Activated T-cell treated with anti-CD3 and anti-CD28 coated beads, Interleukin-2, amount 50 U/mL, for 72 hours (primary cell): ENCODE measurements at regions not wholly inside any gene's neighbourhood (a gene's known extent, or its start where the extent isn't known, plus 50 kb on each side); places are given as distances from the start of the nearest gene placed in this dataset.
"Not testable (repeated sequence)": the region's sequence is repeated elsewhere in the genome, so short reads cannot be mapped to it uniquely, and the experiment has no call there.

ENCODE experiments used
- ATAC-seq, 2 donors: fragments of 150-1000 bp; cut with Tn5 transposase; replicated peaks in 1 of 2; 2 replicates each; pipeline ENCODE4 v1.10.0; 2021; ENCODE audit warnings: moderate library complexity in 2 of 2, mild to moderate bottlenecking in 1 of 2
- DNase-seq, 2 donors: peaks; one replicate each; pipeline ENCODE4 v3.0.0; 2021 to 2022; ENCODE audit warnings: mixed read lengths in 1 of 2
- H3K27ac Mint-ChIP-seq: one replicate; pipeline ENCODE4 v1.8.0; 2022; ENCODE audit warnings: mild to moderate bottlenecking, moderate library complexity, mixed read lengths
- H3K27me3 Mint-ChIP-seq: one replicate; pipeline ENCODE4 v1.8.0; 2022; ENCODE audit warnings: low read depth, mixed read lengths
- H3K36me3 Mint-ChIP-seq, 2 donors: one replicate each; pipeline ENCODE4 v1.8.0; 2022; ENCODE audit warnings: mixed read lengths in 2 of 2, mild to moderate bottlenecking in 1 of 2; ENCODE audit not compliant: insufficient read depth in 2 of 2
- H3K4me1 Mint-ChIP-seq: one replicate; pipeline ENCODE4 v1.8.0; 2022; ENCODE audit warnings: low read depth, mixed read lengths
- H3K4me3 Mint-ChIP-seq, 2 donors: one replicate each; pipeline ENCODE4 v1.8.0; 2022; ENCODE audit warnings: mild to moderate bottlenecking in 2 of 2, mixed read lengths in 2 of 2, moderate library complexity in 2 of 2
- H3K9me3 Mint-ChIP-seq, 2 donors: one replicate each; pipeline ENCODE4 v1.8.0; 2022; ENCODE audit warnings: mixed read lengths in 2 of 2

DNA sequence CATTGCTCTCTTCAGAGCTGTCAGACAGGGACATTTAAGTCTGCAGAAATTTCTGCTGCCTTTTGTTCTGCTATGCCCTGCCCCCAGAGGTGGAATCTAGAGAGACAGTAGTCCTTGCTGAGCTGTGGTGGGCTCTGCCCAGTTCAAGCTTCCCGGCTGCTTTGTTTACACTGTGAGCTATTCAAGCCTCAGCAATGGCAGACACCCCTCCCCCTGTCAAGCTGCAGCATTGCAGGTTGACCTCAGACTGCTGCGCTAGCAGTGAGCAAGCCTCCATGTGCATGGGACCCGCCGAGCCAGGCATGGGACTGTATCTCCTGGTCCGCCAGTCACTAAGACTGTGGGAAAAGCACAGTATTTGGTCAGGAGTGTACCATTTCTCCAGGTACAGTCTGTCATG is 53.6 kb upstream of the MAPK10 start:
- H3K36me3 Mint-ChIP-seq, H3K27me3 Mint-ChIP-seq, ATAC-seq, H3K4me1 Mint-ChIP-seq, H3K4me3 Mint-ChIP-seq, DNase-seq, H3K27ac Mint-ChIP-seq: not testable (repeated sequence)
- H3K9me3 Mint-ChIP-seq, result peaks cover 5 to 10% of the 10 kb centered on the region in 2 donors

DNA sequence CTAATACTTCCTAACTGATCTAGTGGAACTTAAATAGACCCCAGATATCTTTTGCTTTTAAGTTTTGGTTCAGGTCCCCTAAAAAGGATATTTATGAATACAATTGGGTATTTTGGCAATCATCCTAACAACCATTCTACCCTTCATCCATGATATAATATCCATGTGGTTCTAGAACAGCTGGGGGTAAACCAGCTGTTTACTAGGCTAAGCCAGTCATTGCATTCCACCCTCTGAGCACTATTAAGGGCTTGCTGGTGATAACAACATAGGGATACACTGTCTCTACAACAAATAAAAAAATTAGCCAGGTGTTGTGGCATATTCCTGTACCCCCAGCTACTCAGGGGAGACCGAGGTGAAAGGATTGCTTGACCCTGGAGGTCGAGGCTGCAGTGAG is 54.8 kb upstream of the MAPK10 start:
- DNase-seq (no peak), ATAC-seq (no peak)
- no peak overlapping the region for H3K27ac Mint-ChIP-seq
- H3K4me1 Mint-ChIP-seq, result no peaks in the 10 kb centered on the region
- H3K4me3 Mint-ChIP-seq, result no peak overlapping the region
- H3K36me3 Mint-ChIP-seq, result no peaks in the 10 kb centered on the region
- H3K9me3 Mint-ChIP-seq, result peaks cover 4 to 10% of the 10 kb centered on the region in 2 donors
- peaks cover 12% of the 10 kb centered on the region for H3K27me3 Mint-ChIP-seq

DNA sequence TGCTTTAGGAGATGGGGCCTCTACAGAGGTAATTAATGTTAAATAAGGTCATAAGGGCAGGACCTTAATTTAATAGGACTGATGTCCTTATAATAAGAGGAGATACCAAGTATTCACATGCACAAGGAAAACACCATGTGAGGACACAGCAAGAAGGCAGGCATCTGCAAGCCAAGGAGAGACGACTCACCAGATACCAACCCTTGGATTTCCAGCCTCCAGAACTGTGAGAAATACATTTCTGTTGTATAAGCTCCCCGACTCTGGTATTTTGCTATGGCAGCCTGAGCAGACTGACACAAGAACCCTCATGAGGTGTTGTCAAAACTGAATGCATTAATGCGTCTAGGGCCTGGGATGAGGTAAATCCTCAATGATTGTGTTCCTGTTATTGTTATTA is 56.2 kb upstream of the MAPK10 start:
- no peak overlapping the region for H3K27ac Mint-ChIP-seq
- H3K27me3 Mint-ChIP-seq, result peaks cover 6% of the 10 kb centered on the region
- peaks cover 4 to 7% of the 10 kb centered on the region in 2 donors for H3K9me3 Mint-ChIP-seq
- no peaks in the 10 kb centered on the region for H3K36me3 Mint-ChIP-seq
- no peak for DNase-seq
- no peak overlapping the region for H3K4me3 Mint-ChIP-seq
- no peak for ATAC-seq
- H3K4me1 Mint-ChIP-seq, result no peaks in the 10 kb centered on the region

DNA sequence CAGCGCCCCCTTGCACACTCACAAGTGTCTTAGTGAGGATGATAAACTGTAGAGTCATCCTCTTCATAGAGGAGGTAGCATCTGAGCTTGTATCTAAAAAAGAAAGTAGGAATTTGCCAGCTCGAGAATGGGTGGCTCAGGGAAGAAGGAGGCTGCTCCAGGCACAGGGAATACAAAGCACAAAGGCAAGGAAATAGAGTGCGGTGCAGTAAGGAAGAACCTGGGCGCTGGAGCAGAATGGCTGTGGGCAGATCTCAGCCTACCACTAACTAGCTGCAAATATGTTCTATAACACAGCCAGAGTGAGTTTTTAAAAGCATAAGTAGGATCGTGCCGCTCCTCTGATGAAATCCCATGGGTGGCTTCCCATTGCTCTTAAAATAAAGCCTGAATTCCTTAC is 61.6 kb upstream of the MAPK10 start:
- Mint-ChIP-seq H3K27me3 (peaks cover 5% of the 10 kb centered on the region), H3K27ac (no peak overlapping the region), H3K4me3 (no peak overlapping the region), H3K4me1 (no peaks in the 10 kb centered on the region), H3K9me3 (no peaks in the 10 kb centered on the region), H3K36me3 (no peaks in the 10 kb centered on the region)
- no peak for DNase-seq
- ATAC-seq, result no peak

DNA sequence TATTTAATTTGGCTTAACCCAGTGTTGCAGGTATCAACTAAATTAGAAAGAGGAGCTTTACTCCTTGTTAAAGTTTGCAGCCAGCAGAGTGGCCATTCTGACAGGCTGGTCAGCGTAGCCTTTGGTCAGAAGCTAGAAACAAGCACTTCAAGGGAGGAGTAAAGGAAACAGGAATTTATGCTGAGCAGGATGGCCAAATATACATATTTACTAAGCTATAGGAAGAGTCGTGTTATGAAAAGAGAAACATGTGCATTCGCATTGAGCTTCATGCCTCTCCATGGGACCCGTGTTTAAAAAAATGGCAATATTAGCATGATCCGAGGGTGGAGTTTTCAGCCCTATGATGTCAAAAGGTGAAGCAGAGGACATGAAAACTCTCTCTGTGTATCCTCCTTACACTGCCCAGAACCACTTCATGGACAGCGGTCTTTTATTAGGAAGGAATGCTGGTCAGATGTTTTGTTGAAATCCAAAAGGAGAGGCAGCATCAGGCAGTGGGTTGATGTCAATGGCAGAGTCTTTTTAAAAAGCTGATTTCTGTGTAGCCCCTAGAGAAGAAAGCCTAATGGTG is 71.8 kb upstream of the MAPK10 start:
- H3K9me3 Mint-ChIP-seq, result peaks cover 0 to 3% of the 10 kb centered on the region in 2 donors
- no peak overlapping the region for H3K27ac Mint-ChIP-seq
- H3K36me3 Mint-ChIP-seq, result no peaks in the 10 kb centered on the region
- ATAC-seq (no peak), DNase-seq (no peak)
- no peak overlapping the region for H3K4me3 Mint-ChIP-seq
- H3K27me3 Mint-ChIP-seq, result no peaks in the 10 kb centered on the region
- H3K4me1 Mint-ChIP-seq, result no peaks in the 10 kb centered on the region

DNA sequence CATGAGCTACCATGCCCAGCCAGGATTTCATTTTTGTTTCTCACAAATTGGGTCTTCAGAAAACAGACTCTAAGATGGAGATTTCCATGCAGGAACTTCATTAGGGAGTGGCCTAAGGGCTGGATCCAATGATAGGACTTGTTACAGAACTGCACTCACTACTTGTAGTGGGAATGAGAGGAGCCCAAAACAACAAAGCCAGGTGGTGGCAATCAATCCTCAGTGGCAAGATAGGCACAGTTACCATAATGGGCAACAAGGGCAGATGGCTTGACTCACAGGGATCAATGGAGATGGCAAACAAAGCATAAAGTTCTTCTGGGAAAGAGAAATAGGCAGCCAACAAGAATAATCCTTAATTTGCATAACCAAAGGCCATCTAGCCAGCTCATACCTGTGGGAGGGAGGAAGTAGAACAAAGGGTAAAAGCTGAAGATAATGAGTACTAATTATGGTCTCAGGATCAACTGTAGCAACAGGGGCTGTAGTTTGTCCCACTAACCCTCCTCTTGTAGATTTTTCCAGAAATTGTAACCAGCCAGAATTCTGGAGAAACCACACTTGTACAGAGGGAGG is 72.8 kb upstream of the MAPK10 start:
- Mint-ChIP-seq H3K9me3 (peaks cover 0 to 3% of the 10 kb centered on the region in 2 donors), H3K4me1 (no peaks in the 10 kb centered on the region), H3K27me3 (no peaks in the 10 kb centered on the region), H3K36me3 (no peaks in the 10 kb centered on the region), H3K27ac (no peak overlapping the region), H3K4me3 (no peak overlapping the region)
- ATAC-seq, result no peak
- DNase-seq, result no peak

DNA sequence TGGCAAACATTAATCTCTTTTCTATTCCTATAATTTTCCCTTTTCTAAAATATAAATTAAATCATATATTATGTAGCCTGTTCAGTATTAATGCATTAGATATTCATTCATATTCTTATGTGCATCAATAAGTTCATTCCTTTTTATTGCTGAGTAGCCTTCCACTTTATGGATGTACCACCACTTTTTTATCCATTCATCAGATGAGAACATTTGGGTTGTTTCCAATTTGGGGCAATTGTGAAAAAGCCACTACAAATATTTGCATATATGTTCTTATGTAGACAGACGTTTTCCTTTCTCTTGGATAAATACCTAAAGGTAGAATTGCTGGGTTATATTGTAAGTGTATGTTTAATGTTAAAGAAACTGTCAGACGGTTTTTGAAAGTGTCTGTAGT is 79.4 kb upstream of the MAPK10 start:
- DNase-seq (no peak), ATAC-seq (no peak)
- Mint-ChIP-seq H3K4me3 (no peak overlapping the region), H3K4me1 (no peaks in the 10 kb centered on the region), H3K9me3 (peaks cover 0 to 3% of the 10 kb centered on the region in 2 donors), H3K27me3 (no peaks in the 10 kb centered on the region), H3K36me3 (no peaks in the 10 kb centered on the region), H3K27ac (no peak overlapping the region)

DNA sequence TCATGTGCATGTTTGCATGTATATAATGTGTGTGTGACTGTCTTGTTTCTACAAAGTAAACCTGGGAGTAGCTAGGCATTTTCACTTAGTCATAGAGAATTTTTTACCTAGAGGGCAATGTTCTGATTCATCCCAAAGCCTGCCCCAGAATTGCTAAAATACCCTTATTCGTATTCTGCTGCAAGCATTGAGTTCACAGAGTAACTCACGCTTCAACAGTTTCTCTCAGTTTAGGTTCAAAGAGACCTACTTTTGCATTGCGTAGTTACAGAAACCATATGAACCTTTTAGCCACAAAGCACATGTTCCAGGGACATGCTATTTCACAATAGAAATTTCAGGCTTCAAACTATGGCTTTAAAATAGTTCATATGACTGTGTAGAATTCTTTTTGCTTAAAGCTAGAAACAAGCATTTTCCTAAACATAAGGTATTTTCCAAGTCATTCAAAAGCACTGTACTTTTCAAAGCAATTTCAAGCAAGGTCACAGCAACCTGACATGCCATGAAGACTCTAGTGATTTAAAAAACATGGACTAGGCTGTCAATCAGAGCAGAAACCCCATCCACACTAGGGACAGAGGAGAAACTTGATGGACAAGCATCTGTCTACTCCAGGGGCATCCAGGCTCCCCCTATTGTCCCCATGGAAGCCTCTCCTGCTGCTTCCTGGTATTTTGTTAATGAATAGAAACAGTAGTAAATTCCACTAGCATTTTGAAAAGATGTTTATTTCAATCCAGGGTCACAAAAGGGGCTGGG is 81.5 kb upstream of the MAPK10 start:
- Mint-ChIP-seq H3K27ac (no peak overlapping the region), H3K27me3 (no peaks in the 10 kb centered on the region), H3K36me3 (no peaks in the 10 kb centered on the region), H3K4me3 (no peak overlapping the region), H3K4me1 (no peaks in the 10 kb centered on the region), H3K9me3 (peaks cover 0 to 3% of the 10 kb centered on the region in 2 donors)
- ATAC-seq (no peak), DNase-seq (no peak)

DNA sequence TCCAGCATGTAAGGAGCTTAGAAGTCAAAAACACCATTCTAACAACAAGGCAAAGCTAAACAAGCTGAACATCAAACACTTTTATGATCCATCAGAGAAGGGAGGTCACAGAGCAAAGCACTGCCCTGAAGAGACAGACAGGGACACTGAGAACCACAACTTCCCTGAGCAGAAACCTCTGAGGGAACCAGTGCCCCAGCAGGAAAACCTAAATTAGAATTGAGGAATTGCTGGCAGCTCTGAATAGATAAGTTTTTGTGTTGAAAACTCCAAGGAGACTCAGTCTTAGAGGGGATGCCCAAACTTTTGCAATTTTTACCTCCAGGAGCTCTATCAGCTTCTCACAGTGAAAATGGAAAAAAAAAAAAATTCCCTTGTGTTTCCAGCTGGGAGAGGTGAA is 83.0 kb upstream of the MAPK10 start:
- Mint-ChIP-seq H3K9me3 (peaks cover 0 to 3% of the 10 kb centered on the region in 2 donors), H3K36me3 (no peaks in the 10 kb centered on the region), H3K27ac (no peak overlapping the region), H3K4me1 (no peaks in the 10 kb centered on the region), H3K27me3 (no peaks in the 10 kb centered on the region), H3K4me3 (no peak overlapping the region)
- DNase-seq (no peak), ATAC-seq (no peak)

DNA sequence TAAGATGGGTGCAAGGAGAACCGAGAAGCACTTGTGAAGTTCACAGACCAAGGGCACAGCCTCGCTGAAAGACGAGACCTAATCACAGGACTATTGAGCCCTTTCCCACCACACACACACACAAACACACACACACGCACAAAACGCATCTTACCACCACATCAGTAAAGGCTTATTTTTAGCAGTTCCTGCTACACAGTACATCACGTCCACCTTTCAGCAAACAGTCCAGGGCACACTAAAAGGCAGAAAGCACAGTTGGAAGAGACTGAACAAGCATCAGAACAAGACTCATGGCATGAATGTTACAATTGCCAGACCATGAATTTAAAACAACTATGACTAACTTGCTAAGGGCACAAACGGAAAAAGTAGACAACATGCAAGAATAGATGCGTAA is 83.6 kb upstream of the MAPK10 start:
- Mint-ChIP-seq H3K4me1 (no peaks in the 10 kb centered on the region), H3K36me3 (no peaks in the 10 kb centered on the region), H3K9me3 (peaks cover 0 to 3% of the 10 kb centered on the region in 2 donors), H3K27ac (no peak overlapping the region), H3K4me3 (no peak overlapping the region), H3K27me3 (no peaks in the 10 kb centered on the region)
- ATAC-seq, result no peak
- no peak for DNase-seq

DNA sequence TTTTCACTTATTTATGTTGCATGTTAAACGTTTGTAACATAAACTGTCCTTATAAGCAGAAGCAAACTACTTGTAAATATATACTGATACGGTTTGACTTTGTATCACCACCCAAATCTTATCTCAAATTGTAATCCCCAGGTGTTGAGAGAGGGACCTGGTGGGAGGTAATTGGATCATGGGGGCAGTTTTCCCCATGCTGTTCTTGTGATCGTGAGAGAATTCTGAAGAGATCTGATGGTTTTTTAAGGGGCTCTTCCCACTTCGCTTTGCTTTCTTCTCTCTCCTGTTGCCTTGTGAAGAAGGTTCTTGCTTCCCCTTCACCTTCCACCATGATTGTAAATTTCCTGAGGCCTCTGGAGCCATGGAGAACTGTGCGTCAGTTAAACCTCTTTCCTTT is 87.1 kb upstream of the MAPK10 start:
- no peak for ATAC-seq
- Mint-ChIP-seq H3K36me3 (no peaks in the 10 kb centered on the region), H3K9me3 (peaks cover 0 to 3% of the 10 kb centered on the region in 2 donors), H3K27ac (no peak overlapping the region), H3K27me3 (no peaks in the 10 kb centered on the region), H3K4me3 (no peak overlapping the region), H3K4me1 (peaks cover 6% of the 10 kb centered on the region)
- no peak for DNase-seq

DNA sequence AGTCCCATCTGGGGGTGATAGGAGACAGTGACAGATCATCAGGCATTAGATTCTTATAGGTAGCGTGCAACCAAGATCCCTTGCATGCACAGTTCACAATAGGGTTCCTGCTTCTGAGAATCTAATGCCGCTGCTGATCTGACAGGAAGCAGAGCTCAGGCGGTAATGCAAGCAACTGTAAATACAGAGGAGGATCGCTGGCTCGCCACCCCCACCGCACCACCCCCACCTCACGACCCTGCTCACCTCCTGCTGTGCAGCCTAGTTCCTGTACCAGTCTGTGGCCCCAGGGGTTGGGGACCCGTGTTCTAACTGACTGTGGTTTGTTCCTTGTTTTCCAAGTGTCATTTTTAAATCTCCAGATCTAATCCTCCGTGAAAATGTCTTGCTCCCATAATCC is 89.0 kb upstream of the MAPK10 start:
- DNase-seq (no peak), ATAC-seq (no peak)
- no peaks in the 10 kb centered on the region for H3K36me3 Mint-ChIP-seq
- H3K27me3 Mint-ChIP-seq, result peaks cover under 1% of the 10 kb centered on the region
- no peak overlapping the region for H3K27ac Mint-ChIP-seq
- H3K4me1 Mint-ChIP-seq, result peaks cover 6% of the 10 kb centered on the region
- H3K4me3 Mint-ChIP-seq, result peak overlapping the region in 1 of 2 donors; percentile 8
- H3K9me3 Mint-ChIP-seq, result no peaks in the 10 kb centered on the region

DNA sequence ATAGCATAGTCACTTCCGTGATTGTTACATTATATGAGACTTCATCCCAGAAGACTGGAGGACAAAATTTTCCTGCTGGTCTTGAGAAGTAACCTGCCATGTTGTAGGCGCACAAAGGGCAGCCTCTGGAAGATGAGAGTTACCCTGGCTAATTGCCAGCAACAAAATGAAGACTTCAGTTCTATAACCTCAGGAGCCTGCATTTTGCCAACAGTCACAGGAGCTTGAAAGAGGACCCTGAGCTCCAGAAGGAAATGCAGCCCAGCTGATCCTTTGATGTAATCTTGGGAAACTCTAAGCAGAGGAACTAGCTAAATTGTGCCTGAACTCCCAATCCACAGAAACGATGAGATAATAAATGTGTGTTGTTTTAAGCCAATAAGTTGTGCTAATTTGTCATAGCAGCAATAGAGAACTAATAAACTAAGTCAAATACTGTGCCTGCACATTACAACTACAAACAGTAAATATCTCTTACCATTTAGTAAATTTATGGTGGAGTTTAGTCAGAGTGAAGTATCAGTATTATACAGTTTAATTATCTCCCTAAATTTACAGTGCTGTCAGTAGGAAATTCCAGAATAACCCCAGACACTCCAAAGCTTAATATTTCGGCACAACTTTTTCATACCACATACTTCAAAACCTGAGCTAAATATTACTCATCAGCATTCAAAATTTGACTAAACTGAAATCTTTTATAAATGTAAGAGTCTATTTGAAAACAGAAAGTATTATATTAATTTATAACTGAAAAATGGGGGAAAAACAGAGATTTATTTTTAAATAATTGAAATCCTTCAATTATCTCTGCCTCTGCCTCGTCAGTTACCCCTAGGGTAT is 90.1 kb upstream of the MAPK10 start:
- Mint-ChIP-seq H3K27ac (no peak overlapping the region), H3K9me3 (no peaks in the 10 kb centered on the region), H3K4me3 (no peak overlapping the region), H3K36me3 (no peaks in the 10 kb centered on the region), H3K27me3 (peaks cover 7% of the 10 kb centered on the region), H3K4me1 (peaks cover 6% of the 10 kb centered on the region)
- DNase-seq (no peak), ATAC-seq (no peak)
